ENCODE measurements at regions not wholly inside any gene's neighbourhood (a gene's known extent, or its start where the extent isn't known, plus 50 kb on each side); places are given as distances from the start of the nearest gene placed in this dataset.

GRCh38 chr15:47415539-47415971, 301.8 kb upstream of the SEMA6D start:
- TF ChIP-seq POLR2AphosphoS5 (IDR thresholded peaks at IDR 0.05; ENCODE audit: low read depth, low read length): no peak
- TF ChIP-seq, protein P1, sequence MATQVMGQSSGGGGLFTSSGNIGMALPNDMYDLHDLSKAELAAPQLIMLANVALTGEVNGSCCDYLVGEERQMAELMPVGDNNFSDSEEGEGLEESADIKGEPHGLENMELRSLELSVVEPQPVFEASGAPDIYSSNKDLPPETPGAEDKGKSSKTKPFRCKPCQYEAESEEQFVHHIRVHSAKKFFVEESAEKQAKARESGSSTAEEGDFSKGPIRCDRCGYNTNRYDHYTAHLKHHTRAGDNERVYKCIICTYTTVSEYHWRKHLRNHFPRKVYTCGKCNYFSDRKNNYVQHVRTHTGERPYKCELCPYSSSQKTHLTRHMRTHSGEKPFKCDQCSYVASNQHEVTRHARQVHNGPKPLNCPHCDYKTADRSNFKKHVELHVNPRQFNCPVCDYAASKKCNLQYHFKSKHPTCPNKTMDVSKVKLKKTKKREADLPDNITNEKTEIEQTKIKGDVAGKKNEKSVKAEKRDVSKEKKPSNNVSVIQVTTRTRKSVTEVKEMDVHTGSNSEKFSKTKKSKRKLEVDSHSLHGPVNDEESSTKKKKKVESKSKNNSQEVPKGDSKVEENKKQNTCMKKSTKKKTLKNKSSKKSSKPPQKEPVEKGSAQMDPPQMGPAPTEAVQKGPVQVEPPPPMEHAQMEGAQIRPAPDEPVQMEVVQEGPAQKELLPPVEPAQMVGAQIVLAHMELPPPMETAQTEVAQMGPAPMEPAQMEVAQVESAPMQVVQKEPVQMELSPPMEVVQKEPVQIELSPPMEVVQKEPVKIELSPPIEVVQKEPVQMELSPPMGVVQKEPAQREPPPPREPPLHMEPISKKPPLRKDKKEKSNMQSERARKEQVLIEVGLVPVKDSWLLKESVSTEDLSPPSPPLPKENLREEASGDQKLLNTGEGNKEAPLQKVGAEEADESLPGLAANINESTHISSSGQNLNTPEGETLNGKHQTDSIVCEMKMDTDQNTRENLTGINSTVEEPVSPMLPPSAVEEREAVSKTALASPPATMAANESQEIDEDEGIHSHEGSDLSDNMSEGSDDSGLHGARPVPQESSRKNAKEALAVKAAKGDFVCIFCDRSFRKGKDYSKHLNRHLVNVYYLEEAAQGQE (IDR thresholded peaks at IDR 0.05; ENCODE audit: insufficient read depth in 1 of 2, low read depth in 2 of 2, low read length in 2 of 2): no peak
- TF ChIP-seq TAF1 (IDR thresholded peaks at IDR 0.05; ENCODE audit: borderline replicate concordance, insufficient read depth, low read length): no peak
